ENCODE measurements at regions not wholly inside any gene's neighbourhood (a gene's known extent, or its start where the extent isn't known, plus 50 kb on each side); places are given as distances from the start of the nearest gene placed in this dataset.
"Not testable (repeated sequence)": the region's sequence is repeated elsewhere in the genome, so short reads cannot be mapped to it uniquely, and the experiment has no call there.

DNA sequence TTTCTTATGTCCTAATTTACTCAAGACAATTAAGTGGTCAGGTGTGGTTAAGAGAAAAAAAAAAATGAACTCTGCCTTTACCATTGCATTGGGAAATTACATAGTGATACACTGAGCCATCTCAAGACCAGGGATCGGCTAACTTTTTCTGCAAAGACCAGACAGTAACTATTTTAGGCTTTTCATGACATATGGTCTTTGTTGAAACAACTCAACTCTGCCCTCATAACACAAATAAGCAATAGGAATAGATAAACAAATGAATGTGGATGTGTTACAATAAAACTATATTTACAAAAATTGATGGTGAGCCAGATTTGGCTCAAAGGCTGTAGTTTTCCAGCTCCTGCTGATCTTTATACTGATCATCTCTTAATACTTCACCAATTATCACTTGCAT, 632.6 kb upstream of the INTU start:
- DNase-seq = no peak
- Histone ChIP-seq H3K36me3 (ENCODE audit: insufficient read depth, low read length) (no peaks in the 10 kb centered on the region), H4K20me1 (ENCODE audit: insufficient read depth, low read depth, low read length) (no peaks in the 10 kb centered on the region), H3K4me1 (ENCODE audit: low read length) (no peaks in the 10 kb centered on the region), H2AFZ (ENCODE audit: low read length) (no peak overlapping the region), H3K4me3 (ENCODE audit: low read length) (no peak overlapping the region), H3K9me3 (ENCODE audit: low read length) (peaks cover 18% of the 10 kb centered on the region), H3K27ac (ENCODE audit: low read length) (no peak overlapping the region), H3K4me2 (ENCODE audit: low read depth, low read length, poor library complexity, severe bottlenecking) (no peak overlapping the region), H3K79me2 (ENCODE audit: low read length) (no peaks in the 10 kb centered on the region), H3K9ac (ENCODE audit: low read length) (no peak overlapping the region), H3K27me3 (ENCODE audit: low read length) (no peaks in the 10 kb centered on the region), H3K9me2 (replicated peaks; ENCODE audit: insufficient read depth, low read length) (no peaks in the 10 kb centered on the region)

DNA sequence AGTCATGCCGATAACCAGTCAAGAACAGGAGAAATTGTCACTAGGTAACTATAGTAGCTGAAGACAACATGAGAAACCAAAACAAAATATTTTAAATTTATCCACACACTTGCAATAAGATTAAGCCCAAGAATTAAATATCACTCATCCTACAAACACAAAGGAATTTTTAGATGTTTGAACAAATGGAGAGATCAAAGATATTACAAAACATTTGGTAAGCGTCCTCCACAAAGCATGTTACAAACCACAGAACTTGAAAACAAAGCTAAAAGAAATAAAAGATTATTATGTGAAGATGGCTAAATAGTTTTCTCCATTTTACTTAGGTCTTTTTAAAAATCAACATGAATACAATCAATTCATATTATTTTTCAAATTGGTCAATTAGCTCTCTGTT, 631.9 kb upstream of the INTU start:
- peaks cover 14% of the 10 kb centered on the region for H3K9me3 ChIP-seq (ENCODE audit: low read length)
- no peaks in the 10 kb centered on the region for H3K36me3 ChIP-seq (ENCODE audit: insufficient read depth, low read length)
- no peaks in the 10 kb centered on the region for H3K27me3 ChIP-seq (ENCODE audit: low read length)
- no peak overlapping the region for H2AFZ ChIP-seq (ENCODE audit: low read length)
- no peak for DNase-seq
- H3K9ac ChIP-seq (ENCODE audit: low read length) = no peak overlapping the region
- no peak overlapping the region for H3K4me2 ChIP-seq (ENCODE audit: low read depth, low read length, poor library complexity, severe bottlenecking)
- H3K9me2 ChIP-seq (replicated peaks; ENCODE audit: insufficient read depth, low read length) = no peaks in the 10 kb centered on the region
- H3K4me1 ChIP-seq (ENCODE audit: low read length) = no peaks in the 10 kb centered on the region
- H3K4me3 ChIP-seq (ENCODE audit: low read length) = no peak overlapping the region
- H4K20me1 ChIP-seq (ENCODE audit: insufficient read depth, low read depth, low read length) = no peaks in the 10 kb centered on the region
- H3K27ac ChIP-seq (ENCODE audit: low read length) = no peak overlapping the region
- H3K79me2 ChIP-seq (ENCODE audit: low read length) = no peaks in the 10 kb centered on the region

DNA sequence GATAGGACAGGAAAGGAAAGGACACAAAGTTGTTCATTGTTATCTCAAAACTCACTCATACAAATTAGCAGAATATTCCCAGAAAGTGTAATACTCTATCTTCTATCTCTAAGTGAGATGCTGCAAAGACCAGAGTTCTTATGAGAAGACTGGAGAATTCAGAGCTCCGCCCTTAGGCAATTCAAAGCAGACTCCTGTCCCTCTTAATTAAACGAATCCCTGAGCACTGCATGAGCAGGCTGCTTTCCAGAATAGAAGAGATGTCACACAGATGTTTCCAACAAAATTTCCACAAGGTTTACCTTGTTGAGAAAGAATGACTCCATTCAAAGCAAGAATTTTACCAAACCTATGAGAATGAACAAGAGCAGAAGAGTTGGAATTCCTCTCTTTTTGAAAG, 630.8 kb upstream of the INTU start:
- H3K9ac ChIP-seq (ENCODE audit: low read length) = no peak overlapping the region
- no peaks in the 10 kb centered on the region for H3K4me1 ChIP-seq (ENCODE audit: low read length)
- H3K27me3 ChIP-seq (ENCODE audit: low read length) = no peaks in the 10 kb centered on the region
- peaks cover 12% of the 10 kb centered on the region for H3K9me3 ChIP-seq (ENCODE audit: low read length)
- no peak overlapping the region for H2AFZ ChIP-seq (ENCODE audit: low read length)
- no peaks in the 10 kb centered on the region for H3K9me2 ChIP-seq (replicated peaks; ENCODE audit: insufficient read depth, low read length)
- H3K36me3 ChIP-seq (ENCODE audit: insufficient read depth, low read length) = no peaks in the 10 kb centered on the region
- H3K4me3 ChIP-seq (ENCODE audit: low read length) = no peak overlapping the region
- H3K27ac ChIP-seq (ENCODE audit: low read length) = no peak overlapping the region
- no peaks in the 10 kb centered on the region for H3K79me2 ChIP-seq (ENCODE audit: low read length)
- no peak overlapping the region for H3K4me2 ChIP-seq (ENCODE audit: low read depth, low read length, poor library complexity, severe bottlenecking)
- no peaks in the 10 kb centered on the region for H4K20me1 ChIP-seq (ENCODE audit: insufficient read depth, low read depth, low read length)
- no peak for DNase-seq

GRCh38 chr4:127006446-127006877, 626.3 kb upstream of the INTU start:
- H3K27ac ChIP-seq (ENCODE audit: low read length) = no peak overlapping the region
- DNase-seq = no peak
- H3K4me3 ChIP-seq (ENCODE audit: low read length) = no peak overlapping the region
- no peaks in the 10 kb centered on the region for H3K27me3 ChIP-seq (ENCODE audit: low read length)
- no peak overlapping the region for H2AFZ ChIP-seq (ENCODE audit: low read length)
- no peaks in the 10 kb centered on the region for H4K20me1 ChIP-seq (ENCODE audit: insufficient read depth, low read depth, low read length)
- no peaks in the 10 kb centered on the region for H3K9me2 ChIP-seq (replicated peaks; ENCODE audit: insufficient read depth, low read length)
- H3K9ac ChIP-seq (ENCODE audit: low read length) = no peak overlapping the region
- H3K36me3 ChIP-seq (ENCODE audit: insufficient read depth, low read length) = no peaks in the 10 kb centered on the region
- no peaks in the 10 kb centered on the region for H3K79me2 ChIP-seq (ENCODE audit: low read length)
- H3K4me2 ChIP-seq (ENCODE audit: low read depth, low read length, poor library complexity, severe bottlenecking) = no peak overlapping the region
- H3K4me1 ChIP-seq (ENCODE audit: low read length) = no peaks in the 10 kb centered on the region
- H3K9me3 ChIP-seq (ENCODE audit: low read length) = peaks cover 7% of the 10 kb centered on the region

DNA sequence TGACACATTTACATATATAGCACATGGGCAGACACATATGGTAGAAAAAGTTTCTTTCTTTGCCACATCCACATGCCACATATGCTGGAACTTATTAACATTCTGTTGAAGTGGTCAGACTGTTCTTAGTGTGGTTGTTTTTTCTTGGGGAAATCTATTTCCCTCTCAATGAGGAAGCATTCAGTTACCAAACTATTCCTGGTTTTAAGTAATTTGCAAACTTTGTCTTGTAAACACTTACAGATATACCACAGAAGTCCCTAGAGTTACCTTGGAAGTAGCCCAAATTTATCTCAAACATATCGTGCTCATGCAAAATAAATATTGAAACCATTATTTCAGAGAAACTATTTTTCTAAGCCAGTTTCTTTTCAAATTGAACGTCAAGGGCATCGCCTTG, 625.5 kb upstream of the INTU start:
- Histone ChIP-seq H3K79me2 (ENCODE audit: low read length) (no peaks in the 10 kb centered on the region), H3K9ac (ENCODE audit: low read length) (no peak overlapping the region), H2AFZ (ENCODE audit: low read length) (no peak overlapping the region), H3K4me1 (ENCODE audit: low read length) (no peaks in the 10 kb centered on the region), H4K20me1 (ENCODE audit: insufficient read depth, low read depth, low read length) (no peaks in the 10 kb centered on the region), H3K27ac (ENCODE audit: low read length) (no peak overlapping the region), H3K36me3 (ENCODE audit: insufficient read depth, low read length) (no peaks in the 10 kb centered on the region), H3K9me2 (replicated peaks; ENCODE audit: insufficient read depth, low read length) (no peaks in the 10 kb centered on the region), H3K4me3 (ENCODE audit: low read length) (no peak overlapping the region), H3K4me2 (ENCODE audit: low read depth, low read length, poor library complexity, severe bottlenecking) (no peak overlapping the region), H3K27me3 (ENCODE audit: low read length) (no peaks in the 10 kb centered on the region), H3K9me3 (ENCODE audit: low read length) (peaks cover 3% of the 10 kb centered on the region)
- no peak for DNase-seq

- no peaks in the 10 kb centered on the region for H3K79me2 ChIP-seq (ENCODE audit: low read length)
- no peaks in the 10 kb centered on the region for H3K36me3 ChIP-seq (ENCODE audit: insufficient read depth, low read length)
- no peaks in the 10 kb centered on the region for H3K9me2 ChIP-seq (replicated peaks; ENCODE audit: insufficient read depth, low read length)
- H3K27me3 ChIP-seq (ENCODE audit: low read length) = no peaks in the 10 kb centered on the region
- H4K20me1 ChIP-seq (ENCODE audit: insufficient read depth, low read depth, low read length) = no peaks in the 10 kb centered on the region
- H3K4me2 ChIP-seq (ENCODE audit: low read depth, low read length, poor library complexity, severe bottlenecking) = no peak overlapping the region
- H3K9me3 ChIP-seq (ENCODE audit: low read length) = no peaks in the 10 kb centered on the region; the same call in 1 of the 2 replicates
- DNase-seq = no peak
- H2AFZ ChIP-seq (ENCODE audit: low read length) = no peak overlapping the region
- no peak overlapping the region for H3K9ac ChIP-seq (ENCODE audit: low read length)
- no peak overlapping the region for H3K4me3 ChIP-seq (ENCODE audit: low read length)
- no peak overlapping the region for H3K27ac ChIP-seq (ENCODE audit: low read length)
- no peaks in the 10 kb centered on the region for H3K4me1 ChIP-seq (ENCODE audit: low read length)
Measured at GRCh38 chr4:127012549-127012948, 620.2 kb upstream of the INTU start.

DNA sequence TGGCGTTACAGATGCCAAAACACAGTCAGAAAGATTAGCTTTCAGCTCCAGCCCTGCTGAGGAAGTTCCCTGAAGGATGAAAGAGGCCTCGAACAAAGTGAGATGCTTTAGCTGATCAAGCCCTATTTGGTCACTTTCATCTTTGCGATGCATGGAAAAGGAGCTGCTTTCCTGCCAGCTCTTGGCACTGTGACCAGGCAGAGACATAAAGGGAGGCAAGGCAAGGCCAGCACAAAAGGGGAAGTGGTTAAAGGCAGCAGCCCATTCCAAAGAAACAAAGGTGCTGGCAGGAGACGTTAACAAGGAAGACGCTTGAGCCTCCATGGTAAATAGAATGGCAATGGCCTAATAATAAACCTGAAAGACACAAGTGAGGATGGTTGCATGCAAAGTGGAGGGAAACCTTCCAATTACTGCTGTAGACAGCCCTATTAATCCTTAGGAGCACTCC, 617.1 kb upstream of the INTU start:
- no peaks in the 10 kb centered on the region; the same call in 1 of the 2 replicates for H3K9me3 ChIP-seq (ENCODE audit: low read length)
- no peaks in the 10 kb centered on the region for H4K20me1 ChIP-seq (ENCODE audit: insufficient read depth, low read depth, low read length)
- no peak overlapping the region for H2AFZ ChIP-seq (ENCODE audit: low read length)
- H3K4me2 ChIP-seq (ENCODE audit: low read depth, low read length, poor library complexity, severe bottlenecking) = no peak overlapping the region
- no peak overlapping the region for H3K9ac ChIP-seq (ENCODE audit: low read length)
- H3K9me2 ChIP-seq (replicated peaks; ENCODE audit: insufficient read depth, low read length) = no peaks in the 10 kb centered on the region
- no peak overlapping the region for H3K4me3 ChIP-seq (ENCODE audit: low read length)
- H3K4me1 ChIP-seq (ENCODE audit: low read length) = no peaks in the 10 kb centered on the region
- H3K36me3 ChIP-seq (ENCODE audit: insufficient read depth, low read length) = no peaks in the 10 kb centered on the region
- DNase-seq = no peak
- no peaks in the 10 kb centered on the region for H3K27me3 ChIP-seq (ENCODE audit: low read length)
- H3K27ac ChIP-seq (ENCODE audit: low read length) = no peak overlapping the region
- no peaks in the 10 kb centered on the region for H3K79me2 ChIP-seq (ENCODE audit: low read length)

GRCh38 chr4:127018381-127018780, 614.4 kb upstream of the INTU start:
- no peak overlapping the region for H3K4me3 ChIP-seq (ENCODE audit: low read length)

GRCh38 chr4:127020831-127021230, 611.9 kb upstream of the INTU start:
- not testable (repeated sequence) for H4K20me1 ChIP-seq (ENCODE audit: insufficient read depth, low read depth, low read length); DNase-seq; H3K9me2 ChIP-seq (replicated peaks; ENCODE audit: insufficient read depth, low read length); H3K36me3 ChIP-seq (ENCODE audit: insufficient read depth, low read length); H3K4me3 ChIP-seq (ENCODE audit: low read length); H3K27me3 ChIP-seq (ENCODE audit: low read length); H3K4me1 ChIP-seq (ENCODE audit: low read length); H3K9ac ChIP-seq (ENCODE audit: low read length); H3K79me2 ChIP-seq (ENCODE audit: low read length); H3K9me3 ChIP-seq (ENCODE audit: low read length); H3K4me2 ChIP-seq (ENCODE audit: low read depth, low read length, poor library complexity, severe bottlenecking); H3K27ac ChIP-seq (ENCODE audit: low read length); H2AFZ ChIP-seq (ENCODE audit: low read length)

More at GRCh38 chr4:127018381-127018780, 614.4 kb upstream of the INTU start:
- Histone ChIP-seq H3K79me2 (ENCODE audit: low read length) (no peaks in the 10 kb centered on the region), H3K9ac (ENCODE audit: low read length) (no peak overlapping the region), H3K27ac (ENCODE audit: low read length) (no peak overlapping the region), H3K36me3 (ENCODE audit: insufficient read depth, low read length) (no peaks in the 10 kb centered on the region), H3K9me3 (ENCODE audit: low read length) (no peaks in the 10 kb centered on the region), H3K9me2 (replicated peaks; ENCODE audit: insufficient read depth, low read length) (no peaks in the 10 kb centered on the region), H3K27me3 (ENCODE audit: low read length) (no peaks in the 10 kb centered on the region), H2AFZ (ENCODE audit: low read length) (no peak overlapping the region), H3K4me2 (ENCODE audit: low read depth, low read length, poor library complexity, severe bottlenecking) (no peak overlapping the region), H3K4me1 (ENCODE audit: low read length) (no peaks in the 10 kb centered on the region), H4K20me1 (ENCODE audit: insufficient read depth, low read depth, low read length) (no peaks in the 10 kb centered on the region)
- DNase-seq = no peak

Data from Karpas-422 (cell line).